ENCODE measurements at regions not wholly inside any gene's neighbourhood (a gene's known extent, or its start where the extent isn't known, plus 50 kb on each side); places are given as distances from the start of the nearest gene placed in this dataset.
"Not testable (repeated sequence)": the region's sequence is repeated elsewhere in the genome, so short reads cannot be mapped to it uniquely, and the experiment has no call there.

- peaks cover 1% of the 10 kb centered on the region for H3K4me1 Mint-ChIP-seq
- no peaks in the 10 kb centered on the region for H3K9me3 Mint-ChIP-seq
- no peaks in the 10 kb centered on the region for H3K27me3 Mint-ChIP-seq
- H3K27ac Mint-ChIP-seq = no peak overlapping the region
- no peak overlapping the region for H3K4me3 Mint-ChIP-seq
- H3K36me3 Mint-ChIP-seq = no peaks in the 10 kb centered on the region
- DNase-seq = no peak
Observed at GRCh38 chr12:89289720-89290119, 62.6 kb downstream of the DUSP6 start.

- no peaks in the 10 kb centered on the region for H3K27me3 Mint-ChIP-seq
Observed at GRCh38 chr12:89288959-89289358, 63.3 kb downstream of the DUSP6 start.

GRCh38 chr12:89286501-89286900, 65.8 kb downstream of the DUSP6 start:
- no peaks in the 10 kb centered on the region for H3K9me3 Mint-ChIP-seq

More at GRCh38 chr12:89288959-89289358, 63.3 kb downstream of the DUSP6 start:
- no peaks in the 10 kb centered on the region for H3K36me3 Mint-ChIP-seq
- no peak for DNase-seq
- no peaks in the 10 kb centered on the region for H3K9me3 Mint-ChIP-seq
- peaks cover 1% of the 10 kb centered on the region for H3K4me1 Mint-ChIP-seq
- H3K27ac Mint-ChIP-seq = no peak overlapping the region
- H3K4me3 Mint-ChIP-seq = no peak overlapping the region

GRCh38 chr12:89281539-89281867, 70.8 kb downstream of the DUSP6 start:
- H3K4me3 Mint-ChIP-seq = no peak overlapping the region
- peaks cover 3% of the 10 kb centered on the region for H3K9me3 Mint-ChIP-seq
- no peak for DNase-seq
- H3K4me1 Mint-ChIP-seq = peaks cover 19% of the 10 kb centered on the region
- no peak overlapping the region for H3K27ac Mint-ChIP-seq
- H3K27me3 Mint-ChIP-seq = no peaks in the 10 kb centered on the region
- H3K36me3 Mint-ChIP-seq = no peaks in the 10 kb centered on the region

More at GRCh38 chr12:89286501-89286900, 65.8 kb downstream of the DUSP6 start:
- Mint-ChIP-seq H3K36me3 (no peaks in the 10 kb centered on the region), H3K27ac (no peak overlapping the region), H3K4me3 (no peak overlapping the region), H3K4me1 (peaks cover 12% of the 10 kb centered on the region), H3K27me3 (no peaks in the 10 kb centered on the region)
- DNase-seq = no peak

- no peaks in the 10 kb centered on the region for H3K36me3 Mint-ChIP-seq
- no peaks in the 10 kb centered on the region for H3K27me3 Mint-ChIP-seq
- no peak overlapping the region for H3K4me3 Mint-ChIP-seq
- H3K27ac Mint-ChIP-seq = no peak overlapping the region
- DNase-seq = no peak
- peaks cover 3% of the 10 kb centered on the region for H3K9me3 Mint-ChIP-seq
- peaks cover 19% of the 10 kb centered on the region for H3K4me1 Mint-ChIP-seq
Observed at GRCh38 chr12:89280833-89281538, 71.3 kb downstream of the DUSP6 start.

- DNase-seq = no peak
- Mint-ChIP-seq H3K9me3 (peaks cover 3% of the 10 kb centered on the region), H3K4me1 (peaks cover 17% of the 10 kb centered on the region), H3K27ac (no peak overlapping the region), H3K27me3 (no peaks in the 10 kb centered on the region), H3K4me3 (no peak overlapping the region), H3K36me3 (no peaks in the 10 kb centered on the region)
Observed at GRCh38 chr12:89279499-89279898, 72.8 kb downstream of the DUSP6 start.

GRCh38 chr12:89278862-89279261, 73.4 kb downstream of the DUSP6 start:
- no peak overlapping the region for H3K4me3 Mint-ChIP-seq
- H3K4me1 Mint-ChIP-seq = peaks cover 18% of the 10 kb centered on the region
- H3K36me3 Mint-ChIP-seq = no peaks in the 10 kb centered on the region

GRCh38 chr12:89278169-89278568, 74.1 kb downstream of the DUSP6 start:
- Mint-ChIP-seq H3K9me3 (peaks cover 3% of the 10 kb centered on the region), H3K36me3 (no peaks in the 10 kb centered on the region), H3K4me1 (peaks cover 23% of the 10 kb centered on the region), H3K4me3 (no peak overlapping the region), H3K27me3 (no peaks in the 10 kb centered on the region), H3K27ac (no peak overlapping the region)
- DNase-seq = no peak

More at GRCh38 chr12:89278862-89279261, 73.4 kb downstream of the DUSP6 start:
- no peak overlapping the region for H3K27ac Mint-ChIP-seq
- DNase-seq = no peak
- H3K9me3 Mint-ChIP-seq = peaks cover 3% of the 10 kb centered on the region
- H3K27me3 Mint-ChIP-seq = no peaks in the 10 kb centered on the region

- Mint-ChIP-seq H3K9me3 (peaks cover 3% of the 10 kb centered on the region), H3K4me1 (peaks cover 16% of the 10 kb centered on the region), H3K4me3 (no peak overlapping the region), H3K36me3 (no peaks in the 10 kb centered on the region), H3K27me3 (no peaks in the 10 kb centered on the region), H3K27ac (no peak overlapping the region)
- DNase-seq = no peak
Observed at GRCh38 chr12:89276860-89277259, 75.4 kb downstream of the DUSP6 start.

GRCh38 chr12:89273525-89273924, 78.8 kb downstream of the DUSP6 start:
- H3K36me3 Mint-ChIP-seq = no peaks in the 10 kb centered on the region
- H3K4me3 Mint-ChIP-seq = no peak overlapping the region
- H3K9me3 Mint-ChIP-seq = peaks cover 6% of the 10 kb centered on the region
- H3K4me1 Mint-ChIP-seq = peaks cover 8% of the 10 kb centered on the region
- no peaks in the 10 kb centered on the region for H3K27me3 Mint-ChIP-seq
- no peak overlapping the region for H3K27ac Mint-ChIP-seq
- no peak for DNase-seq

- H3K9me3 Mint-ChIP-seq = peaks cover 6% of the 10 kb centered on the region
- peaks cover 8% of the 10 kb centered on the region for H3K4me1 Mint-ChIP-seq
- no peak overlapping the region for H3K27ac Mint-ChIP-seq
- H3K4me3 Mint-ChIP-seq = no peak overlapping the region
- no peaks in the 10 kb centered on the region for H3K36me3 Mint-ChIP-seq
- no peak for DNase-seq
- H3K27me3 Mint-ChIP-seq = no peaks in the 10 kb centered on the region
Observed at GRCh38 chr12:89270548-89270947, 81.8 kb downstream of the DUSP6 start.

- no peak overlapping the region for H3K27ac Mint-ChIP-seq
- no peaks in the 10 kb centered on the region for H3K36me3 Mint-ChIP-seq
- H3K4me1 Mint-ChIP-seq = peaks cover 10% of the 10 kb centered on the region
- no peak for DNase-seq
- H3K9me3 Mint-ChIP-seq = peaks cover 6% of the 10 kb centered on the region
- no peak overlapping the region for H3K4me3 Mint-ChIP-seq
- peaks cover under 1% of the 10 kb centered on the region for H3K27me3 Mint-ChIP-seq
Observed at GRCh38 chr12:89269174-89269573, 83.1 kb downstream of the DUSP6 start.

- peaks cover 4% of the 10 kb centered on the region for H3K27me3 Mint-ChIP-seq
Observed at GRCh38 chr12:89267404-89267803, 84.9 kb downstream of the DUSP6 start.

GRCh38 chr12:89266574-89267188, 85.6 kb downstream of the DUSP6 start:
- not testable (repeated sequence) for H3K27ac Mint-ChIP-seq, H3K27me3 Mint-ChIP-seq, H3K9me3 Mint-ChIP-seq, H3K36me3 Mint-ChIP-seq, H3K4me1 Mint-ChIP-seq, DNase-seq, H3K4me3 Mint-ChIP-seq

More at GRCh38 chr12:89267404-89267803, 84.9 kb downstream of the DUSP6 start:
- Mint-ChIP-seq H3K36me3 (no peaks in the 10 kb centered on the region), H3K4me1 (peaks cover 2% of the 10 kb centered on the region), H3K4me3 (no peak overlapping the region), H3K9me3 (peaks cover 6% of the 10 kb centered on the region), H3K27ac (no peak overlapping the region)
- no peak for DNase-seq

- no peak overlapping the region for H3K4me3 Mint-ChIP-seq
- H3K9me3 Mint-ChIP-seq = no peaks in the 10 kb centered on the region
- DNase-seq = no peak
- H3K36me3 Mint-ChIP-seq = no peaks in the 10 kb centered on the region
- H3K27me3 Mint-ChIP-seq = peaks cover 4% of the 10 kb centered on the region
- H3K27ac Mint-ChIP-seq = no peak overlapping the region
- peaks cover 5% of the 10 kb centered on the region for H3K4me1 Mint-ChIP-seq
Observed at GRCh38 chr12:89264837-89265236, 87.5 kb downstream of the DUSP6 start.

GRCh38 chr12:89263900-89264299, 88.4 kb downstream of the DUSP6 start:
- Mint-ChIP-seq H3K4me1 (peaks cover 5% of the 10 kb centered on the region), H3K9me3 (no peaks in the 10 kb centered on the region), H3K27ac (no peak overlapping the region), H3K27me3 (peaks cover 4% of the 10 kb centered on the region), H3K4me3 (no peak overlapping the region), H3K36me3 (no peaks in the 10 kb centered on the region)
- DNase-seq = no peak
